Effector CD8-positive, alpha-beta T cell (primary cell): ENCODE measurements at regions not wholly inside any gene's neighbourhood (a gene's known extent, or its start where the extent isn't known, plus 50 kb on each side); places are given as distances from the start of the nearest gene placed in this dataset.

Source experiments
- DNase-seq: peaks from one replicate; lab custom pipeline; 2025; lab: John Stamatoyannopoulos, UW

- DNase-seq, result no peak
Measured at GRCh38 chr4:36493251-36493650, 211.8 kb downstream of the DTHD1 start.

- no peak for DNase-seq
Measured at GRCh38 chr4:36494016-36494415, 212.6 kb downstream of the DTHD1 start.

- DNase-seq, result no peak
Measured at GRCh38 chr4:36494747-36495146, 213.3 kb downstream of the DTHD1 start.

GRCh38 chr4:36502350-36502749, 220.9 kb downstream of the DTHD1 start:
- DNase-seq, result no peak

- no peak for DNase-seq
Measured at GRCh38 chr4:36508394-36508793, 227.0 kb downstream of the DTHD1 start.

GRCh38 chr4:36509845-36510244, 228.4 kb downstream of the DTHD1 start:
- no peak for DNase-seq

- no peak for DNase-seq
Measured at GRCh38 chr4:36511785-36512184, 230.4 kb downstream of the DTHD1 start.

GRCh38 chr4:36516522-36517095, 235.2 kb downstream of the DTHD1 start:
- no peak for DNase-seq

- DNase-seq, result no peak
Measured at GRCh38 chr4:36523182-36523581, 241.8 kb downstream of the DTHD1 start.

GRCh38 chr4:36532670-36533379, 251.4 kb downstream of the DTHD1 start:
- DNase-seq, result no peak

GRCh38 chr4:36533944-36534343, 252.5 kb downstream of the DTHD1 start:
- no peak for DNase-seq

- DNase-seq, result no peak
Measured at GRCh38 chr4:36547383-36547782, 266.0 kb downstream of the DTHD1 start.

- no peak for DNase-seq
Measured at GRCh38 chr4:36549252-36549651, 267.8 kb downstream of the DTHD1 start.

- no peak for DNase-seq
Measured at GRCh38 chr4:36549992-36550391, 268.6 kb downstream of the DTHD1 start.

- no peak for DNase-seq
Measured at GRCh38 chr4:36551697-36552214, 270.3 kb downstream of the DTHD1 start.

GRCh38 chr4:36553029-36553428, 271.6 kb downstream of the DTHD1 start:
- no peak for DNase-seq

GRCh38 chr4:36553453-36553852, 272.0 kb downstream of the DTHD1 start:
- DNase-seq, result no peak

- DNase-seq, result no peak
Measured at GRCh38 chr4:36556984-36557383, 275.6 kb downstream of the DTHD1 start.

GRCh38 chr4:36568575-36568974, 287.2 kb downstream of the DTHD1 start:
- DNase-seq, result no peak

GRCh38 chr4:36573441-36573840, 292.0 kb downstream of the DTHD1 start:
- DNase-seq, result no peak

GRCh38 chr4:36574816-36575215, 293.4 kb downstream of the DTHD1 start:
- no peak for DNase-seq

- no peak for DNase-seq
Measured at GRCh38 chr4:36582198-36582597, 300.8 kb downstream of the DTHD1 start.

GRCh38 chr4:36587909-36588472, 306.6 kb downstream of the DTHD1 start:
- DNase-seq, result no peak
